ENCODE measurements at regions not wholly inside any gene's neighbourhood (a gene's known extent, or its start where the extent isn't known, plus 50 kb on each side); places are given as distances from the start of the nearest gene placed in this dataset.
"Not testable (repeated sequence)": the region's sequence is repeated elsewhere in the genome, so short reads cannot be mapped to it uniquely, and the experiment has no call there.

- H3K27ac ChIP-seq (ENCODE audit: low read depth, low read length): no peak overlapping the region
- H3K36me3 ChIP-seq (ENCODE audit: control insufficient read depth, insufficient read depth, low read length): no peaks in the 10 kb centered on the region
- no peak overlapping the region for H3K9ac ChIP-seq (ENCODE audit: low read length)
- no peaks in the 10 kb centered on the region for H3K27me3 ChIP-seq (ENCODE audit: control insufficient read depth, insufficient read depth, low read length)
- no peaks in the 10 kb centered on the region for H3K4me1 ChIP-seq (ENCODE audit: control insufficient read depth, insufficient read depth, low read length)
- no peak overlapping the region for H3K4me3 ChIP-seq (ENCODE audit: low read length)
These were observed 283.7 kb upstream of the BOD1L1 start for GRCh38 chr4:13911256-13911655.

- H3K27me3 ChIP-seq (ENCODE audit: control insufficient read depth, insufficient read depth, low read length): no peaks in the 10 kb centered on the region
- H3K4me1 ChIP-seq (ENCODE audit: control insufficient read depth, insufficient read depth, low read length): no peaks in the 10 kb centered on the region
- H3K9ac ChIP-seq (ENCODE audit: low read length): no peak overlapping the region
- H3K36me3 ChIP-seq (ENCODE audit: control insufficient read depth, insufficient read depth, low read length): no peaks in the 10 kb centered on the region
- H3K27ac ChIP-seq (ENCODE audit: low read depth, low read length): no peak overlapping the region
- H3K4me3 ChIP-seq (ENCODE audit: low read length): no peak overlapping the region
These were observed 285.0 kb upstream of the BOD1L1 start for GRCh38 chr4:13912436-13912925.

- Histone ChIP-seq H3K36me3 (ENCODE audit: control insufficient read depth, insufficient read depth, low read length) (no peaks in the 10 kb centered on the region), H3K27me3 (ENCODE audit: control insufficient read depth, insufficient read depth, low read length) (no peaks in the 10 kb centered on the region), H3K9ac (ENCODE audit: low read length) (no peak overlapping the region), H3K4me3 (ENCODE audit: low read length) (no peak overlapping the region), H3K4me1 (ENCODE audit: control insufficient read depth, insufficient read depth, low read length) (no peaks in the 10 kb centered on the region), H3K27ac (ENCODE audit: low read depth, low read length) (no peak overlapping the region)
These were observed 285.4 kb upstream of the BOD1L1 start for GRCh38 chr4:13912966-13913365.

GRCh38 chr4:13917015-13917414 is 289.5 kb upstream of the BOD1L1 start:
- Histone ChIP-seq H3K27me3 (ENCODE audit: control insufficient read depth, insufficient read depth, low read length) (no peaks in the 10 kb centered on the region), H3K4me3 (ENCODE audit: low read length) (no peak overlapping the region), H3K36me3 (ENCODE audit: control insufficient read depth, insufficient read depth, low read length) (no peaks in the 10 kb centered on the region), H3K27ac (ENCODE audit: low read depth, low read length) (no peak overlapping the region), H3K4me1 (ENCODE audit: control insufficient read depth, insufficient read depth, low read length) (peaks cover 13% of the 10 kb centered on the region), H3K9ac (ENCODE audit: low read length) (no peak overlapping the region)

GRCh38 chr4:13918110-13918509 is 290.6 kb upstream of the BOD1L1 start:
- H3K4me3 ChIP-seq (ENCODE audit: low read length): no peak overlapping the region
- peaks cover 13% of the 10 kb centered on the region for H3K4me1 ChIP-seq (ENCODE audit: control insufficient read depth, insufficient read depth, low read length)
- peak overlapping the region; percentile 84 for H3K27ac ChIP-seq (ENCODE audit: low read depth, low read length)

GRCh38 chr4:13918991-13919441 is 291.5 kb upstream of the BOD1L1 start:
- Histone ChIP-seq H3K4me1 (ENCODE audit: control insufficient read depth, insufficient read depth, low read length) (peaks cover 13% of the 10 kb centered on the region), H3K27ac (ENCODE audit: low read depth, low read length) (peak overlapping the region; percentile 84), H3K4me3 (ENCODE audit: low read length) (no peak overlapping the region), H3K27me3 (ENCODE audit: control insufficient read depth, insufficient read depth, low read length) (no peaks in the 10 kb centered on the region), H3K36me3 (ENCODE audit: control insufficient read depth, insufficient read depth, low read length) (no peaks in the 10 kb centered on the region), H3K9ac (ENCODE audit: low read length) (no peak overlapping the region)

More at GRCh38 chr4:13918110-13918509, 290.6 kb upstream of the BOD1L1 start:
- no peaks in the 10 kb centered on the region for H3K36me3 ChIP-seq (ENCODE audit: control insufficient read depth, insufficient read depth, low read length)
- no peaks in the 10 kb centered on the region for H3K27me3 ChIP-seq (ENCODE audit: control insufficient read depth, insufficient read depth, low read length)
- H3K9ac ChIP-seq (ENCODE audit: low read length): no peak overlapping the region

- peaks cover 13% of the 10 kb centered on the region for H3K4me1 ChIP-seq (ENCODE audit: control insufficient read depth, insufficient read depth, low read length)
- no peaks in the 10 kb centered on the region for H3K36me3 ChIP-seq (ENCODE audit: control insufficient read depth, insufficient read depth, low read length)
- H3K9ac ChIP-seq (ENCODE audit: low read length): no peak overlapping the region
- H3K27ac ChIP-seq (ENCODE audit: low read depth, low read length): peak overlapping the region; percentile 84
- H3K4me3 ChIP-seq (ENCODE audit: low read length): no peak overlapping the region
- no peaks in the 10 kb centered on the region for H3K27me3 ChIP-seq (ENCODE audit: control insufficient read depth, insufficient read depth, low read length)
These were observed 292.8 kb upstream of the BOD1L1 start for GRCh38 chr4:13920111-13920875.

- peaks cover 13% of the 10 kb centered on the region for H3K4me1 ChIP-seq (ENCODE audit: control insufficient read depth, insufficient read depth, low read length)
- H3K9ac ChIP-seq (ENCODE audit: low read length): no peak overlapping the region
- H3K27ac ChIP-seq (ENCODE audit: low read depth, low read length): peak overlapping the region; percentile 84
These were observed 293.4 kb upstream of the BOD1L1 start for GRCh38 chr4:13920901-13921300.

GRCh38 chr4:13921805-13922204 is 294.3 kb upstream of the BOD1L1 start:
- Histone ChIP-seq H3K27me3 (ENCODE audit: control insufficient read depth, insufficient read depth, low read length) (no peaks in the 10 kb centered on the region), H3K4me1 (ENCODE audit: control insufficient read depth, insufficient read depth, low read length) (peaks cover 13% of the 10 kb centered on the region), H3K27ac (ENCODE audit: low read depth, low read length) (no peak overlapping the region), H3K36me3 (ENCODE audit: control insufficient read depth, insufficient read depth, low read length) (no peaks in the 10 kb centered on the region), H3K9ac (ENCODE audit: low read length) (no peak overlapping the region), H3K4me3 (ENCODE audit: low read length) (no peak overlapping the region)

More at GRCh38 chr4:13920901-13921300, 293.4 kb upstream of the BOD1L1 start:
- Histone ChIP-seq H3K36me3 (ENCODE audit: control insufficient read depth, insufficient read depth, low read length) (no peaks in the 10 kb centered on the region), H3K4me3 (ENCODE audit: low read length) (no peak overlapping the region), H3K27me3 (ENCODE audit: control insufficient read depth, insufficient read depth, low read length) (no peaks in the 10 kb centered on the region)

- no peaks in the 10 kb centered on the region for H3K27me3 ChIP-seq (ENCODE audit: control insufficient read depth, insufficient read depth, low read length)
- H3K9ac ChIP-seq (ENCODE audit: low read length): no peak overlapping the region
- peaks cover 13% of the 10 kb centered on the region for H3K4me1 ChIP-seq (ENCODE audit: control insufficient read depth, insufficient read depth, low read length)
- no peak overlapping the region for H3K27ac ChIP-seq (ENCODE audit: low read depth, low read length)
- H3K4me3 ChIP-seq (ENCODE audit: low read length): no peak overlapping the region
- H3K36me3 ChIP-seq (ENCODE audit: control insufficient read depth, insufficient read depth, low read length): no peaks in the 10 kb centered on the region
These were observed 294.9 kb upstream of the BOD1L1 start for GRCh38 chr4:13922459-13922858.

- no peaks in the 10 kb centered on the region for H3K27me3 ChIP-seq (ENCODE audit: control insufficient read depth, insufficient read depth, low read length)
- H3K27ac ChIP-seq (ENCODE audit: low read depth, low read length): no peak overlapping the region
- no peak overlapping the region for H3K4me3 ChIP-seq (ENCODE audit: low read length)
- no peaks in the 10 kb centered on the region for H3K36me3 ChIP-seq (ENCODE audit: control insufficient read depth, insufficient read depth, low read length)
- H3K4me1 ChIP-seq (ENCODE audit: control insufficient read depth, insufficient read depth, low read length): peaks cover 13% of the 10 kb centered on the region
- H3K9ac ChIP-seq (ENCODE audit: low read length): no peak overlapping the region
These were observed 295.5 kb upstream of the BOD1L1 start for GRCh38 chr4:13922873-13923645.

- H3K27me3 ChIP-seq (ENCODE audit: control insufficient read depth, insufficient read depth, low read length); H3K4me3 ChIP-seq (ENCODE audit: low read length); H3K9ac ChIP-seq (ENCODE audit: low read length); H3K36me3 ChIP-seq (ENCODE audit: control insufficient read depth, insufficient read depth, low read length); H3K4me1 ChIP-seq (ENCODE audit: control insufficient read depth, insufficient read depth, low read length); H3K27ac ChIP-seq (ENCODE audit: low read depth, low read length): not testable (repeated sequence)
These were observed 297.4 kb upstream of the BOD1L1 start for GRCh38 chr4:13924900-13925299.

Data from rectal smooth muscle tissue (tissue), 1 donor.